GM23338 (cell line): ENCODE measurements at regions not wholly inside any gene's neighbourhood (a gene's known extent, or its start where the extent isn't known, plus 50 kb on each side); places are given as distances from the start of the nearest gene placed in this dataset.

ENCODE experiments used
- CREB1 ChIP-seq: fragments of 250-450 bp; sonication (Bioruptor Pico); IDR thresholded peaks from 2 replicates; pipeline ENCODE4 v1.5.0; 2020; ENCODE audit warnings: low read depth, mild to moderate bottlenecking, moderate library complexity
- EZH2 ChIP-seq: fragments of 200-600 bp; sonication (generic); IDR thresholded peaks from one replicate; pipeline ENCODE4 v1.8.0; 2017; ENCODE audit warnings: antibody characterized with exemption, mild to moderate bottlenecking, low read depth; ENCODE audit not compliant: unreplicated experiment
- EZH2phosphoT487 ChIP-seq: fragments of 200-600 bp; sonication (generic); IDR thresholded peaks from one replicate; pipeline ENCODE4 v1.8.1; 2018; ENCODE audit warnings: antibody characterized with exemption; ENCODE audit not compliant: unreplicated experiment
- POLR2AphosphoS5 ChIP-seq: IDR thresholded peaks from 2 replicates; pipeline ENCODE4 v1.6.1; 2016; ENCODE audit warnings: antibody characterized with exemption, low read depth
- REST ChIP-seq: IDR thresholded peaks from one replicate; pipeline ENCODE4 v1.6.1; 2018; ENCODE audit warnings: antibody characterized with exemption; ENCODE audit not compliant: unreplicated experiment
- TF ChIP-seq, protein P1 (sequence below), 2 experiments: fragments of 200-600 bp in 1 of 2; sonication (generic) in 1 of 2; conservative IDR thresholded peaks; 2 replicates each; pipeline versions ENCODE4 v1.5.1 to v1.6.1; 2016 to 2017; ENCODE audit warnings: antibody characterized with exemption in 2 of 2, low read depth in 2 of 2, mild to moderate bottlenecking in 2 of 2, moderate library complexity in 1 of 2

DNA sequence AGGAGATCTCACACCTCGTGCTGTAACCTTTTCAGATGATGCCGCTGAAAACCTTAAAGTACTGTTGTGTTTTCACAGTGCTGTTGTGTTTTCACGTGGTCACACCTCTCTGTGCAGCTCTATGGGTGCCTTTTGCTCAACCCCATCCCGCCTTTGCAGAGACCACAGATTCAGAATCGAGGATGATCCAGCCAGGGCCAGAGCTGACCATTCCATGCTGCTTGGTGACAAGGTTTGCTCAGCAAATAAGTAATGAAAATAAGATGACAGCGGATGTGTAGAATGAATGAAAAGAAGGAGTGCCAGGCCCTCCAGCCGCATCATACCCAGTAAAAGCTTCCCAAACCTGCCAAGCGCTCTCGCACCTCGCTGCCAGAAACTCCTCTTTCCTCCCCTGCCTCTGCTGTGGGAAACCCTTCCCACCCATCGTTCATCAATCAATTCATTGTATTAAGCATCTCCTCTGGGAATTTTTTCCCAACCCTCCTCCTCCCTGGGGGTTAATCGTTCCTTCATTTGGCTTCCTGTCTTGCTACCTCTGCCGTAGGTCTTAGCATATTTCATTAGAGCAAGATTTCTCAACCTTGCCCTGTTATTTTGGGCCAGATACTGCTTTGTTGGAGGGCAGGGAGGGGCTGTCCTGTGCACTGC, 93.4 kb upstream of the CRHR1 start:
- no peak for TF ChIP-seq EZH2
- TF ChIP-seq, protein P1, sequence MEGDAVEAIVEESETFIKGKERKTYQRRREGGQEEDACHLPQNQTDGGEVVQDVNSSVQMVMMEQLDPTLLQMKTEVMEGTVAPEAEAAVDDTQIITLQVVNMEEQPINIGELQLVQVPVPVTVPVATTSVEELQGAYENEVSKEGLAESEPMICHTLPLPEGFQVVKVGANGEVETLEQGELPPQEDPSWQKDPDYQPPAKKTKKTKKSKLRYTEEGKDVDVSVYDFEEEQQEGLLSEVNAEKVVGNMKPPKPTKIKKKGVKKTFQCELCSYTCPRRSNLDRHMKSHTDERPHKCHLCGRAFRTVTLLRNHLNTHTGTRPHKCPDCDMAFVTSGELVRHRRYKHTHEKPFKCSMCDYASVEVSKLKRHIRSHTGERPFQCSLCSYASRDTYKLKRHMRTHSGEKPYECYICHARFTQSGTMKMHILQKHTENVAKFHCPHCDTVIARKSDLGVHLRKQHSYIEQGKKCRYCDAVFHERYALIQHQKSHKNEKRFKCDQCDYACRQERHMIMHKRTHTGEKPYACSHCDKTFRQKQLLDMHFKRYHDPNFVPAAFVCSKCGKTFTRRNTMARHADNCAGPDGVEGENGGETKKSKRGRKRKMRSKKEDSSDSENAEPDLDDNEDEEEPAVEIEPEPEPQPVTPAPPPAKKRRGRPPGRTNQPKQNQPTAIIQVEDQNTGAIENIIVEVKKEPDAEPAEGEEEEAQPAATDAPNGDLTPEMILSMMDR (conservative IDR thresholded peaks at IDR 0.05; ENCODE audit: low read depth in 2 of 2) = no peak
- no peak for TF ChIP-seq REST
- no peak for TF ChIP-seq POLR2AphosphoS5
- TF ChIP-seq EZH2phosphoT487 = no peak
- no peak for TF ChIP-seq CREB1 (CRISPR knock-in tag)
